HCT116 (cell line): ENCODE measurements at regions not wholly inside any gene's neighbourhood (a gene's known extent, or its start where the extent isn't known, plus 50 kb on each side); places are given as distances from the start of the nearest gene placed in this dataset.

Experiments used
- ATAC-seq: fragments of 200-7000 bp; cut with Tn5 transposase; 2 replicates; pipeline ENCODE4 v1.9.1; 2020; ENCODE audit warnings: mild to moderate bottlenecking, moderate library complexity
- BruUV-seq: library from RNA; stranded (reverse); fragments of 400-500 nt; replicated peaks from 2 replicates; lab custom pipeline; 2021; lab: Mats Ljungman, UMichigan
- CTCF ChIA-PET: fragments of 300-600 bp; sonication (Branson Sonifier 250); formaldehyde crosslinking; loops from one replicate; lab custom pipeline; 2021; ENCODE audit warnings: antibody characterized with exemption; lab: Charles Lee
- POLR2A ChIA-PET: fragments of 300-600, 350-600 bp; sonication (Branson Sonifier 250); formaldehyde crosslinking; loops from one replicate; lab custom pipeline; 2021; ENCODE audit warnings: antibody characterized with exemption; lab: Charles Lee
- RAD21 ChIA-PET, 2 experiments: fragments of 300-600 bp; sonication (Branson Sonifier 250); formaldehyde crosslinking; loops; one replicate each; lab custom pipeline; 2023; ENCODE audit warnings: low total read pairs in 2 of 2; ENCODE audit not compliant: uncharacterized antibody in 2 of 2, unreplicated experiment in 2 of 2, low non-redundant PET in 1 of 2; lab: Charles Lee
- DNase-seq: peaks from one replicate; pipeline ENCODE4 v3.0.0-alpha.2; 2010; ENCODE audit warnings: low read depth, low spot score
- H2AFZ ChIP-seq: fragments of 200-600 bp; shearing (Covaris generic), sonication (generic); 2 replicates; pipeline ENCODE4 v1.6.1; 2017; ENCODE audit warnings: low read depth, mixed run types, mixed read lengths, antibody characterized with exemption, low read length; ENCODE audit not compliant: poor library complexity, severe bottlenecking
- H3K27ac ChIP-seq: 2 replicates; pipeline ENCODE4 v1.5.1; 2012; ENCODE audit warnings: low read depth, low read length
- H3K27me3 ChIP-seq: fragments of 200-600 bp; sonication (generic); 2 replicates; pipeline ENCODE4 v1.6.1; 2016; ENCODE audit warnings: mixed run types, low read length, mixed read lengths; ENCODE audit not compliant: insufficient read depth
- H3K36me3 ChIP-seq, 2 experiments: fragments of 200-500 bp in 1 of 2; fragments of 200-600 bp in 1 of 2; sonication (Bioruptor generic) in 1 of 2; sonication (generic) in 1 of 2; 2 replicates each; pipeline versions ENCODE4 v1.5.1 to v1.6.1; 2014 to 2016; ENCODE audit warnings: low read length in 2 of 2, inconsistent platforms in 1 of 2, mixed read lengths in 1 of 2, mixed run types in 1 of 2; ENCODE audit not compliant: insufficient read depth in 2 of 2, control insufficient read depth in 1 of 2
- H3K4me1 ChIP-seq, 2 experiments: fragments of 200-600 bp in 1 of 2; sonication (generic) in 1 of 2; 2 replicates each; pipeline versions ENCODE4 v1.5.1 to v1.6.1; 2012 to 2017; ENCODE audit warnings: low read length in 2 of 2, inconsistent platforms in 1 of 2, mild to moderate bottlenecking in 1 of 2, mixed read lengths in 1 of 2, mixed run types in 1 of 2, moderate library complexity in 1 of 2; ENCODE audit not compliant: insufficient read depth in 2 of 2, control insufficient read depth in 1 of 2
- H3K4me2 ChIP-seq: fragments of 200-600 bp; sonication (generic); 2 replicates; pipeline ENCODE4 v1.6.1; 2017; ENCODE audit warnings: mixed run types, low read length, mixed read lengths
- H3K4me3 ChIP-seq, 2 experiments: fragments of 200-600 bp in 1 of 2; sonication (generic) in 1 of 2; replicated peaks in 1 of 2; 2 replicates each; pipeline ENCODE4 v1.5.1; 2011 to 2016; ENCODE audit warnings: low read length in 2 of 2, control low read depth in 1 of 2, low read depth in 1 of 2, mild to moderate bottlenecking in 1 of 2, mixed read lengths in 1 of 2, mixed run types in 1 of 2
- H3K79me2 ChIP-seq: fragments of 200-600 bp; sonication (generic); 2 replicates; pipeline ENCODE4 v1.6.1; 2017; ENCODE audit warnings: mild to moderate bottlenecking, mixed run types, low read length, moderate library complexity, mixed read lengths; ENCODE audit not compliant: insufficient read depth
- H3K9ac ChIP-seq: fragments of 200-600 bp; sonication (generic); 2 replicates; pipeline ENCODE4 v1.6.1; 2016; ENCODE audit warnings: low read length, mixed read lengths
- H3K9me2 ChIP-seq: fragments of 200-600 bp; sonication (generic), shearing (Covaris generic); 2 replicates; pipeline ENCODE4 v1.6.1; 2017; ENCODE audit warnings: mixed run types, mild to moderate bottlenecking, moderate library complexity; ENCODE audit not compliant: insufficient read depth
- H3K9me3 ChIP-seq, 2 experiments: fragments of 200-500 bp in 1 of 2; fragments of 200-600 bp in 1 of 2; sonication (Bioruptor generic) in 1 of 2; sonication (generic) in 1 of 2; 2 replicates each; pipeline ENCODE4 v1.6.1; 2014 to 2017; ENCODE audit warnings: low read length in 2 of 2, mixed read lengths in 2 of 2, inconsistent platforms in 1 of 2, low read depth in 1 of 2, mild to moderate bottlenecking in 1 of 2, mixed run types in 1 of 2, moderate library complexity in 1 of 2; ENCODE audit not compliant: control insufficient read depth in 1 of 2, insufficient read depth in 1 of 2
- H4K20me1 ChIP-seq: fragments of 200-600 bp; sonication (generic), shearing (Covaris generic); 2 replicates; pipeline ENCODE4 v1.6.1; 2017; ENCODE audit warnings: mixed run types, mild to moderate bottlenecking, moderate library complexity; ENCODE audit not compliant: insufficient read depth
- EGR1 ChIP-seq: IDR thresholded peaks from 2 replicates; pipeline ENCODE4 v1.6.1; 2012; ENCODE audit warnings: low read depth
- EZH2 ChIP-seq: fragments of 200-600 bp; sonication (generic); IDR thresholded peaks from 2 replicates; pipeline ENCODE4 v1.6.1; 2017; ENCODE audit warnings: antibody characterized with exemption, mixed run types
- EZH2phosphoT487 ChIP-seq: fragments of 200-600 bp; IDR thresholded peaks from 2 replicates; pipeline ENCODE4 v1.6.1; 2018; ENCODE audit warnings: antibody characterized with exemption, borderline replicate concordance
- RAD21 ChIP-seq: IDR thresholded peaks from 2 replicates; pipeline ENCODE4 v1.6.1; 2012; ENCODE audit warnings: low read depth, mild to moderate bottlenecking
- SP1 ChIP-seq: IDR thresholded peaks from 2 replicates; pipeline ENCODE4 v1.6.1; 2012; ENCODE audit warnings: low read depth
- SRF ChIP-seq: IDR thresholded peaks from 2 replicates; pipeline ENCODE4 v1.6.1; 2012; ENCODE audit warnings: low read depth
- TCF7L2 ChIP-seq: IDR thresholded peaks from 2 replicates; pipeline ENCODE4 v1.7.0; 2011; ENCODE audit warnings: borderline replicate concordance, inconsistent platforms; ENCODE audit not compliant: insufficient read depth, insufficient read length; ENCODE audit errors: extremely low read depth
- ZBTB33 ChIP-seq: IDR thresholded peaks from 2 replicates; pipeline ENCODE4 v1.6.1; 2011; ENCODE audit warnings: mild to moderate bottlenecking, low read length, moderate library complexity; ENCODE audit not compliant: insufficient replicate concordance; ENCODE audit errors: extremely low read depth
- ZNF274 ChIP-seq: fragments of 200-500 bp; sonication (Bioruptor generic); IDR thresholded peaks from 2 replicates; pipeline ENCODE4 v1.6.1; 2014; ENCODE audit warnings: mild to moderate bottlenecking, low read depth, low read length, inconsistent platforms
- intact Hi-C: fragments of 100-400 bp; cut with micrococcal nuclease; formaldehyde crosslinking; loops from 2 replicates; pipeline ENCODE4 v1.10.0; 2022

- no peaks in the 10 kb centered on the region for H3K4me1 ChIP-seq
- DNase-seq, result no peak
- RAD21 ChIA-PET, result no interaction called here
- intact Hi-C loops, result loop anchor here (2.0 to 5.0 kb wide), 2 partner anchors 107 to 302 kb away; no protein-coding TSS in a partner anchor
- no peak overlapping the region for H3K27ac ChIP-seq
- H3K9me3 ChIP-seq, result no peaks in the 10 kb centered on the region
- H3K27me3 ChIP-seq, result peaks cover 11% of the 10 kb centered on the region
- no peaks in the 10 kb centered on the region for H3K36me3 ChIP-seq
- no peak overlapping the region for H3K4me2 ChIP-seq
- no peaks in the 10 kb centered on the region for H3K9me2 ChIP-seq
- H3K9ac ChIP-seq, result no peak overlapping the region
- H2AFZ ChIP-seq, result no peak overlapping the region
- no TSS peak for BruUV-seq
- CTCF ChIA-PET, result interaction anchor here (2.1 to 2.2 kb wide), 2 partner anchors 160 to 182 kb away, joined by 7 to 11 read pairs; no protein-coding TSS in a partner anchor
- ATAC-seq, result no peak
- no peak overlapping the region for H3K4me3 ChIP-seq
- POLR2A ChIA-PET, result no interaction called here
- TF ChIP-seq RAD21, result no peak
- no peak for TF ChIP-seq ZBTB33
- no peak for TF ChIP-seq ZNF274
- TF ChIP-seq EZH2, result no peak
- no peak for TF ChIP-seq EGR1
- TF ChIP-seq SRF, result no peak
- no peak for TF ChIP-seq EZH2phosphoT487
- TF ChIP-seq SP1, result no peak
- TF ChIP-seq TCF7L2, result no peak
- no peaks in the 10 kb centered on the region for H3K79me2 ChIP-seq
- no peaks in the 10 kb centered on the region for H4K20me1 ChIP-seq
These were observed 59.2 kb upstream of the OLFM4 start for GRCh38 chr13:52969373-52969772.
